Stimulated activated CD8-positive, alpha-beta memory T cell treated with anti-CD3 and anti-CD28 coated beads, Interleukin-15, amount 100 ng/mL, for 48 hours (primary cell): ENCODE measurements at regions not wholly inside any gene's neighbourhood (a gene's known extent, or its start where the extent isn't known, plus 50 kb on each side); places are given as distances from the start of the nearest gene placed in this dataset.

Experiments
- DNase-seq, 2 donors: peaks; one replicate each; pipeline ENCODE4 v3.0.0-alpha.2; 2020; ENCODE audit warnings: low read depth in 2 of 2

DNA sequence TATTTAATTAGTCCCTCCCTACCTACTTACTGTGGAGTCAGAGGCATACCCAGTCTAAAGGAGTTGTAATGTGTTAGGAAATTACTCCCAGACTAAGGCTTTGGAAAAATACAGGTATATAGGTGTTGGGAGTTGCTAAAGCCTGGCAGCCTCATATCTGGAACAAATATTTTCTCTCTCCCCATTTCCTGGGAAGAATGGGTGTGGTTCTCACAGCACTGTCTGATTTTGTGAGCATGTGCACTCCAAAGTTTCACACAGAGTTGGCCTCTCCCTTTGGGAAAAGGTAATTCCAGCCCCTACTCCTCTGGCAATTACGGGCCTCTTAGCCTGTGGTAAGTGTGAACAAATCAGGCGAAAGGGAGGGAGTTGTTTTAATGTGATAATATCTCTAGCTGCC is 187.0 kb downstream of the MID1IP1 start:
- DNase-seq: no peak

DNA sequence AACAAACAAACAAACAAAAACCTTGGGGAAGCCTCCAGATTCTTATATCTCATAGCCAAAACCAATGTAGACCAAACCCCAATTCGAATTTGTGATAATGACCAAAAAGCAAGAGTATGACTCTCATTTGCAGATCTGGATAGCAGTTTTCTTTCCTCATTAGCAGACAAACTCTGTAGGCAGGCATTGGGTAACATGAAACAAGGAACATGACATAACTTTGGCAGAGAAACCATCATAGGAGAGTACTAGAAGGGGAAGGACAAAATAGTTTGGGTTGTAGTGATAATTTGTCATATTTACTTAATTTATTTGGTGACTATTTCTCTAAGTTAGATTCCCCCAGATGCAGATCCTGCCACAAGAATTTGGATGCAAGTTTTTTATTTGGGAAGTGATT is 187.8 kb downstream of the MID1IP1 start:
- no peak for DNase-seq

DNA sequence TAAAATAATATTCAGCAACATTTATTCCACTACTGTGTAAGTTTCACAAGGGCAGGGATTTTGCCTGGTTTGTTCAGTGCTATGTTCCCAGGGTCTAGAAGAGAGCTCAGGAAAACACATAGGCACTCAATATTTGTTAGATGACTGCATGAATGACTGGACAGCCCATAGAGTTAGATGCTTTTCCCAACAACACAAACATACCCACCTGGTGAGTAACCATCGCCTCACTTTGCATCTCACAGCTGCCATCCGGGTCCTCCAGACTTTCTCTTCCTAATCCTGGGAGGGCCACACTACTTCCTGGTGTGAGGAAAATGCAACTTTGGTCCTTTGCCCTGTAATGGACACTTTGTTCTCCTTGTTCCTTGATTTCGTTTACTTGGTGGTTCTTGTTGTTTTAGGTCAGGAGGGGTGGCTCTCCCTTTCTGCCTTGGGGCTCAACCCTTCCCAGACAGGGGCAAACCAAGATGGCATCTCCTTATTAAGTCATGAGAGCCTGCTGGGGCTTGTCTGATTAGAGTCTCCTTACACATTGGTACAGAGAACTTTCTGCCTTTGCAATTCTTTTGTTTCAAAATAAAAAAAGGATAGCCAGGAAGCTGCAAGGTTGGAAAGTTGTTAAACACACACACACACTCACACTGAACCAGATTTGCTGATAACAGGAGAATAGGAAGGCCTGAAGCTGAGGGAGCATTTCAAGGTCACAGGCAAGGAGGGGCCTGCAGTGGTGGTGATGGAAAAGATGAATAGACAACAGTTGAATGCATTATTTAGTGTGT is 190.6 kb downstream of the MID1IP1 start:
- DNase-seq: no peak

DNA sequence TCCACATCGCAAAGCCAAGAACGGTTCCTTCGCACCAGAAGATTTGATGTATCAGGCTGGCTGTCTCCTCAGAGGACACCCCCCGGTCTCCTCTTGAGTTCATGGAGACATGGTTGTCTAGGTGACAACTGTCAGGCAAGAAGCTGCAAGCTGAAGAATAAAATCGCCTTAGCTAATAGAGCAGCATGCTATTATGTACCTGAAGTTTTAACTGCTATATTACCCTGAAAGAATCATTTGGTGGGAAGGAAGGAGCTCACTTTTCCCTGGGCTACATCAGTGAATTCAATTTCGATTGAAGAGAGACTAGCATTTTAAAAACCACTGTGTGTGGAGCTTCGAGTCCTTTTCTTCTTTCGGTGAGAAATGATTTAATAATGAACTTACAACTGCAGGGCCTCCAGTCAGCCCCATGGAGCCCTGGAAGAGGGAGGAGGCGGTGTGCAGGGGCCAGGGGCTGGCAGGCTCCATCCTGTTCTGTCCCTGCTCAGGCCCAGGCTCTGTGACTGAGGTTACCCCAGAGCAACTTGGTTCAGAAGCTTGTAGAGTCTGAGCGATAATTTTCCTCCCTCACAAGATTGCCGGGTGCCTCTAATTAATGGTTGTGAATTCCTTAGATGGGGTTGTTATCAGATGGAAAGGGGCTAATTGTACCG is 191.3 kb downstream of the MID1IP1 start:
- no peak for DNase-seq

DNA sequence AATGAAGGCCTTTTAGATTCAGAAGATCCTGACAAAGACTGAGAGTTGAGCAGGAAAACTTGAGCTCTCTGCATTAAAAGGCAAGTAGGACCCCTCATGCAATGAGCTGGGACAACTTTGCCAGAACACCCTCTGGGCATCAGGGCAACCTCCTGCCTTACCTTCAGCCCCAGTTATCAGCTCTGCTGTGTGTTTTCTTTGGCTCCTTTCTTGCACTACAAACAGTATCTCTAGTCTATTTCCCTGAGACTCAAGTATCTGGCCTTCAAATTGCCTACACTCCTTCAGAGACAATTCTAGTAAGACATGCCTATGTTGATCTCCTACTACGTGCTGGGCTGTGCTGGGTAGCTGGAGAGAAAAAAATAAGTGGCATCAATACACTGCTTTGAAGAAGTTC is 192.2 kb downstream of the MID1IP1 start:
- no peak for DNase-seq

DNA sequence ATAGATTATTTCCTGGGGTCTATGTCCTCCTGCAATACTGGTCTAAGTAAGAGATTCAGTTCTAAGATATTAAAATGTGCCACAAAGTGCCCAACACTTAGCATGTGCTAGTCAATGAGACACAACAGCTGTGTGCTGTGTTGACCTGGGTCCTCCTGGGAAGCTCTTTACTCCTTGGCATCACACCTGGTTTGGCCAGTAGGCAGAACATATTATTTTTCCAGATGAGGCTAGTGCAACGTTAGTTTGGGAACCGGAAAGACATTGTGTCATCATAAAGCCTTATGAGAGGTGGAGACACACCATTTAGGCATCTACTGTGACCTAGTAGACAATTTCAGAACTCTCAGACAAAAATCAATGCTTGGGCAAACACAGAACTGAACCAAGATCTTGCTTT is 197.8 kb downstream of the MID1IP1 start:
- DNase-seq: no peak

DNA sequence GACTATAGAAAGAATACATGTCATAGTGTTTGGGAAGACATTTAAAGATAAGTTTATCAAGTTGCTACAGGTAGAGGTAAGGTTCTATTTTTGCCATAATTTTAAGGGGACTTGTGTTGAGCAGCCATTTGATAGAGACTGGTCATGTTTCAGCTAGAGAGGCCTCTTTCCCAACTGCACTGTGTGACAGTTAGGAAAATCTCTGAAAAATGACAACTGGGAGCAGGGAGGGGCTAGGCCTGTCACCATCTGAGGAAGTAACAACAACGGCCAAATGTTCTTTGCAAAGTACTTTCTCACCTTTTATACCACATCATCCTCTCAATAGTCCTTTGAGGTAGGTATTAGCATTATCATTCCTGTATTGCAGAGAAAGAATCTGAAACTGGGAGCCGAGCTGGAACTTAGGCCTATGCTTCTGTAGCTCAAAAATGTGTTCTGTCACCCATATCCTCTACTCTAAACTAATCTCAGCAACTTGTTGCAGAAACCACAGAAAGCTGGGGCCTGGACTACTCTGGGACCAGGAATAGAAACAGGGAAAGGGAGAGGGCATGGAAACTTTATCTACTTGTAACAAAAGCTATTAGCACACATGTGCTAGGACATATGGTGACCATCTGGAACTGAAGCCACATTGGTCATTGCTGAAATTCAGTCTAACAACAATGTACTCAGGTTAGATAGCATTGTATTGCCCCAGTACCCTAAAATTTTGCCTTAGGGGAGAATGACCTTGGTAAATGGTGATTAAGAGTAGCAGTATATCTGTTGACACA is 198.9 kb downstream of the MID1IP1 start:
- DNase-seq: no peak

DNA sequence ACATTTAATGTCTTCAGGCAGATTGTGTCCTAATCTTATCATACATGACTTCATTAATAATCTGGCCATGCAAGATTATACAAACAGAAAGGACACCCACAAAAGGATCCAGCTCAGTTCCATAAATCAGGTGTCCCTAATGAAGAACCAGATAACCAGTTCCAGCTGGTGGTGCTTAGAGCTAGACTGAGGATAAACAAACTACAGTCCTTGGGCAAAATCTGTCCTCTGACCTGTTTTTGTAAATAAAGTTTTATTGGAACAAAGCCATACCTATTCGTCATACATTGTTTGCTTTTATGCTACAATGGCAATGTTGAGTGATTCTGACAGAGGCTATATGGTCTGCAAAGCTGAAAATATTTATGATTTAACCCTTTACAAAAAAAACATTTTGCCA is 199.5 kb downstream of the MID1IP1 start:
- no peak for DNase-seq

DNA sequence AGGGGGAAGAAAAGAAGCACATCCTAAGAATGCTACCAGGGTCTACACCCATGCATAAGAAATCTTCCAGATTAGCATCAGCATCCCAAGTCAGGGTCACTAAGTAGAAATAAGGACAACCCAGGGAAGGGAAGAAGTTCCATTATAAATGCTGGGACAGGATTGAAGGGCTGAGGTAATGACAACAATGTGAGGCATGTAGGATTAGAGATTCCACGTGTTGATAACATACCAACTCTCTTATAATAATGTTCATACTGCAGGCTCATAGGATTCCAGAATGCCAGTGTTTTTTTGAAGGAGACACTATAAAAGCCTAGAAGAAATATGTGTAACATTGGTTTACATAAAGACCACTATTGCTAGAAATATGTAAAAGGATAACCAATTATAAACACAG is 201.2 kb downstream of the MID1IP1 start:
- no peak for DNase-seq

DNA sequence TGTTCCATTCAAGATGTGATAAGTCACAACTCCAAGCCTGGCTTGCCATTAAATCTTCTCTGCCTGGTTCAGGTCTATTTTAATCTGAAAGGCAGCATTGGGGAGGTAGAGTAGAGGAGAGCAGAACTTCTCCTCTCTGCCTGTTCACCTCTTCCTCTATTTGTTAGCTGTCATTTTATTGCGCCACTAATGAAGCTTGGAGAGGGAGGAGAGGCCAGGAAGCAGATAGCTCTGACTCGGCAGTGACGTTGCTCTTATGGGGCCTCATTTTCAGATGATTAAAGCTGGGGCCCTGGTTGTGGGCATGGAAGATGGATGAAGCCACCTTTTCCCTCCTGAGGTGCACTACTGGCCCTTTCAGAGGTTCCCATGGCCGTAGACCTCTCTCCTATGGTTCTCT is 207.3 kb downstream of the MID1IP1 start:
- no peak for DNase-seq

DNA sequence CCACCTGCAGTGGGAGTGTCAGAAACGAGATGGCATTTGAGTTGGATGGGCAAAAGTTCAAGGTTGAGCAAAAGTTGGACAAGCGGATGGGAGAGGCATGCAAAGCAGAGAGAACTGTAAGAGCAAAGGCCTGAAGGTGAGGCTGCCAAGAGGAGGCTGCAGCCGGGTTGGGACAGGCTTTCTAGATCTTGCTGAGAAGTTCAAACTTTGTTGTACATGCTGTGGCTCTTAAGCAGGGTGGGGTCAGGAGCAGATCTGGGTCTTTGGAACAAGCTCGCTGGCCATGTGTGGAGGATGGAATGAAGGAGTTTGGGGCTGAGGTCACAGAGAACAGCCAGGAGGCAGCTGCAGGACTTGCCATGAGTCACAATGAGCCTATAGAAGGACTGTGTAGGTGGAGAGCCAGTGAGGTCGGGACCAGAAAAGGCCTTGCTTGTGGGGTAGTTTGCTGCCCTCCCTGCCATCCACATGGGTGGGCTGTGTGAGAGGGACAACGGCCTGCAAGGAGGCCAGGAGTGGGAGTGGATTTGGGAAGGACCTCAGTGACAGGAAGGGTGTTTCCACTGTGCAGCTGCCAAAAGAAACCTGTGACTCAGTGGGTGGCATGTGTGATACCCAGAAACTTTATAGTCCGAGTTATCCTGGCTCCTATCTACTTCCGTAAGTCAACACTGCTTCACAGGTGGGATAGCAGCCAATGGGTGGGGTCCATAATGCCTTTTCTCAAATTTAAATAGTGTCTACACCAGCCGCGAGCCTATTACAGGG is 210.4 kb downstream of the MID1IP1 start:
- DNase-seq: no peak

DNA sequence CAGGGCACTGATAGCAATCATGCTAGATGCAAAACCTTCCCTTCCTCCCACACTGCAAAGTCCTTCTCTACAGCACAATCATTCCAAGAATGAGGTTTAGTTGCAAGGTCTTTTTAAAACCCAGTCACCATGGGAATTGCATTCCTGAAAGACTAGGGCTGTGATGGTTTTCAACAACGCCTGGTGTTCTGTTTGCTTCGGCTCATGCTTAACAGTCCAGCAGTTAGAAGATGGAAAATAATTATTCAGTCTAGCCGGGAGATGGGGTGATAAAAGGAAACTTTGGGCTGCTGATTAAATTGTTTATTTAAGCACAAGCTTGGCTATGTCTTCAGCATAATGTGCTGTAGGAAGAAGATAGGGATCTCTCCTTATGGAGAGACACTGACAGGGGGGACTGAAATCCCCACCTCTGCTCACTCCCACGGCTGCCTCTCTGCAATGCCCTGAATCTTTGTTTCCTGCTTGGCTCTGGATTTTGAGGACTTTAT is 211.4 kb downstream of the MID1IP1 start:
- DNase-seq: no peak

DNA sequence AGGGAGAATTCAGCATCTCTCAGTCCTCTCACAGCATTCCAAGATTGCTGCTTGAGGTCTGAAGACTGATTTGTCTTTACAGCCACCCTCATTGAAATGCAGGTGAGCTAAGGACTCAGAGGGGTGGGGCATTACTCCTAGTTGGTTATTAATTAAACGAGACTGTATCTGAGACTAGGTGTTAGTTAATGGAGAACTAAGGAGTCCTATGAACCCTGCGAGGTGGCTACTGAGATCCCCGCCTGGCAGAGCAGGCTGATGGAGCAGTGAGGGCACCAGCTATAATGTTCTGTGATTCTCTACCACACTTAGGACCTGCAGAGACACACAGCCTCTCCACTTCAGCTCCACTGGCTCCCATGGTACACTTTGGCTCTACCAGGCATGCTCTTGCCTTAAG is 215.3 kb downstream of the MID1IP1 start:
- no peak for DNase-seq

DNA sequence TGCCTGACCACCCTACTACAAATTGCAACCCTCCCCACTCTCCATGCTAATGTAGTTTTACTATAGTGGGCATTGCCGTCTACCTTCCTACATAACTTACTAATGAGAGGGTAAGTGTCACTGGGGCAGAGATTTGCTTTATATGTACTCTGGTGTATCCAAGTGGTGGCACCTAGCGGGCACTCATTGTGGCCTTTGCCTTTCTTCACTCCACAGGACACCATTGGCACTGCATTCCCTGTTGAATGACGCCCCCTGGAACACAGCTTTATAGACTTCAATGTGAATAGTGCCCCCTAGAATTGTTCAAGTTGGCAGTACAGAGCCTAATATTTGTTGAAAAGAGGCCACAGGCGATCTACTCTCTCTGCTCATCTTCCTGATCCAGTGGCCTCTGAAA is 215.8 kb downstream of the MID1IP1 start:
- DNase-seq: no peak

DNA sequence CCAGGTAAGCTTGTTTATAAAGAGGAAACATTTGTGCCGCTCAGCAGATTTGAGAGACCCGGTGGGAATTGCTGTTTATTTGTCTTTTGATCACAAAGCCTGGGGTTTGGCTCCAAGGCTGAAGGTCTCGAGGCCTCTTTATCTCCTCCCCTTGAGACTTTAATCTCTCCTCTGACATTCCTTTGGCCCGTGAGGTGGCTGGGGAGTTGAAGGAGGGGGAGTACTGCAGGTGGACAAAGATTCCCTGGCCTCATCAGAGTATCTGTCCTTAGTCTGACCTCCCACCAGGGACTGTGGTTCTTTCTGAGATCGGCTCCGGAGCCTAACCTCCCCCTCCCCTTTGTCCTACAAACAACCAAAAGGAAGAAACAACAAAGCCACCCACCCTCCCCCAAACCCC is 216.5 kb downstream of the MID1IP1 start:
- DNase-seq: no peak

DNA sequence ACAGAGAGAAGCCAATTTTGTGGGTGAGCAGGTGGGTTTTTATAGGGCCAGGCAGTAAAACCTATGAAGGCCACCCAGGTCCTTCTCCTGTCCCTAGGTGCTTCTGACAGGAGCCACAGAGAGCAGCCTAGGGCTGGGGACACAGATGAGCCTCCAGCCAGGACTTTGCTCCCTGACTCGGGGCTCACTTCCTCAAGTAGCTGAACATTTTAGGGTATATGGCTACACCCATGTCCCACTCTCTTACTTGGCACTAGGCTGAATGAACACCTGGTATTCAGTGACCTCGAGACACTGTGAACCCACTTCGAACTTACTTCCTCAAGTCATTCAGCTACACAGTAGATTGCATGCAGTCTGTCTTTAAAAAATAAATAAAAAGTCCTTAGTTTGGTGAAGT is 217.3 kb downstream of the MID1IP1 start:
- DNase-seq: no peak

DNA sequence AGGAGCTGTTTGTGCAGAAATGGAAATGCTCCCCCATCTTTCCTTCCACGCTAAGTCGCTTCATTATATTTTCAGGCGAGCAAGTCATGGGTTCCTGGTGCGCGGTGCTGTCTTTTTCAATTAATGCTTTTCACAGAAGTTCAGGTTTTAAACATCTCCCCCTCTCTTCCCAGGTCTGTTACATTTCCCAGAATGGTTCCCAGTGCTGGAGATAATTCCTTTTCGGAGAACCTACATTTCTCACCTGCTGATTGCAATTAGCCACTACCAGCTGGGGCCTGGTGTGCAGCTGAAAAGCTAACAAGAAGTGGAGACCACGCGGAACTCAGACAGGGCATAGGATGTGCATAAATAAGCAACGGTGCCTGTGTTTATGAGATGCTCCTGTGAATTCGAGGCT is 217.8 kb downstream of the MID1IP1 start:
- DNase-seq: no peak

DNA sequence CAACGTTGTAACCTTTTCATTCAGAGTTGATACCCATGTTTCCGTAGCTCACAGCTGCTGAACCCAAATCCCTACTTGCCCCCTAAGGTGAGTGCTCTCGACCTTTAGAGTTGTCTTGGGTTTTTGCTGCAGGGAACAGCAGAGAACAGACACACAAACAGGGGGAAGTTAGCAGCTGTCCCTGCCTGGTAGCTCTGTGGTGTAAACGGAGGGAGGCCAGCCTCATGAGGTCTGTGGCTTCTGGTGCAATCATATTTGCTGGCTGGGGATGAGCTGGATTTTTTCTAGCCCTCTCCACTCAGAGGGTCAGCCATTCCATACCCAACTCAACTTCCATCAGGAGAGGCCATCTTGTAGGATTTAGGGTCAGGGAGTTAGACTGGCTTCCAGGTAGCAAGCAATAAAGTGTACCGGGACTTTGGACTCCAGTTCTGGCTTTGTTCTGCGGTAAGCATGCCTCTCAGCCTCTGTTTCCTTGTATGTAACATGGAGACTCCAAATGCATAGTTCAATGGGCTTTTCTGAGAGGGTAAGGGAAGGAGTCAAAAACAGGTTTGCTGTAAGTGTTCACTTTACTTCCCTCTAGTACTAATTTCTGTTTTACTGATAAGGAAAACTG is 218.9 kb downstream of the MID1IP1 start:
- no peak for DNase-seq

DNA sequence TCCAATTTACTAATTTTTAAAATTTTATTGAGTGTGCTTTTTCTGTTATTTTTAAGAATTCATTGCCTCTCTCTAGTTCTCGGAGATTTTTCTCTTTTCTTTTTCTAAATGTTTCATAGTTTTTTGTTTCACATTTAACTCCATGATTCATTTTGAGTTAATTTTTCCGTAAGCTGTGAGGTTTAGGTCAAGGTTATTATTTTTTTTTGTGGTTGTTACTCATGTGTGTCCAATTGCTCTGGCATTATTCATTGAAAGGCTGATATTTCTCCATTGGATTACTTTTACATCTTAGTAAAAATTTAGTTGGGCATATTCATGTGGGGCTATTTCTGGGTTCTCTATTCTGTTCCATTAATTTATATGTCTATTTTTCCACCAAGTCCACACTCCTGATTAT is 220.8 kb downstream of the MID1IP1 start:
- no peak for DNase-seq

DNA sequence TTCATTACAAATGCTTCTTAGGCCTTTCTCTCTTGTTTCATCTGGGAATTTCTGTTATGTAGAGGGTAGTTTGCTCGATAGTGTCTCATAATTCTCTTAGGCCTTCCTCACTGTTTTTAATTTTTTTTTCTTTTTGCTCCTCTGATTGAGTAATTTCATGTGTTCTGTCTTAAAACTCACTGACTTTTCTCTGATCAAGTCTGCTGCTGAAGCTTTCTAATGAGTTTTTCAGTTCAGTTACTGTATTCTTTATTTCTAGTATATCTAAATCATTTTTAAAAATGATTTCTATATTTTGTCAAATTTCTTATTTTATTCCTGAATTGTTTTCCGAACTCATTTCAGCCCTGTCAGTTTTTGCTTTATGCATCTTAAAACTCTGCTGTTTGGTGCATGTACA is 228.0 kb downstream of the MID1IP1 start:
- no peak for DNase-seq

DNA sequence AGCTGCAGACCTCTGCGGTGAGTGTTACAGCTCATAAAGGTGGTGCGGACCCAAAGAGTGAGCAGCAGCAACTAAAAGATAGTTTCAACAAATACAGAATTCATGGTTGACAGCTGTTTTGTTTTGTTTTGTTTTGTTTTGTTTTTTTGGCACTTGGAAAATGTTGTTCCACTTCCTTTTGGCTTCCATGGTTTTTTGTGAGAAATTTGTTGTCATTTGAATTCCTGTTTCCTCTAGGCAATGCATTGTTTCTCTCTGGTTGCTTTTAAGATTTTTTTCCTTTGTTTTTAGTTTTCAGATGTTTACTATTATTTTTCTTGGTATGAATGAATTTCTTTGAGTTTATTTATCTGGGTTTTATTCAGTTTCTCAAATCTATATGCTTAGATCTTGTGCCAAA is 229.4 kb downstream of the MID1IP1 start:
- no peak for DNase-seq

DNA sequence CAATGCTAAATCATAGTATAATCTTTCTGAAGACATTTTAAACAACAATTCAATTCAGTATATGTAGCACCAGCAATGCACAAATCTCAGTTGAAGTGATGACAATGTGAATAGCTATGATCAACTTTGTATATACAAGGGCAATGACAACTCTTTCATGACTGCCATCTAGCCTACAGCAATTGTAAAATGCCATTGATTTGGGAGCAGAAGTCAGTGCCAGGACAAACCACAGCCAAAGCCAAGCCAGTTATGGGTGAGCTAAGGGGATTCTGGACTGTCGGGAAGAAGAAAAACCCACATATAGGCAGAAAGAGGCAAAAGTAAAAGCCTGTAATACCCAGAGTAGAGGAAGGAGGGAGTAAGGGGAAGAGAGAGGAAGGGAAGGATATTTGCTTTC is 238.6 kb downstream of the MID1IP1 start:
- no peak for DNase-seq
